ENCODE measurements at regions not wholly inside any gene's neighbourhood (a gene's known extent, or its start where the extent isn't known, plus 50 kb on each side); places are given as distances from the start of the nearest gene placed in this dataset.

- Histone ChIP-seq H3K27ac (ENCODE audit: low read length) (no peak overlapping the region), H3K27me3 (ENCODE audit: insufficient read depth, low read depth, low read length) (no peaks in the 10 kb centered on the region), H3K4me3 (ENCODE audit: low read length) (no peak overlapping the region), H3K9ac (ENCODE audit: low read length) (no peak overlapping the region), H3K4me2 (ENCODE audit: low read length) (no peak overlapping the region), H3F3A (ENCODE audit: insufficient read depth, low read length, poor library complexity, severe bottlenecking) (no peaks in the 10 kb centered on the region), H3K79me2 (replicated peaks; ENCODE audit: insufficient read depth, low read length) (no peaks in the 10 kb centered on the region), H3K9me2 (ENCODE audit: insufficient read depth, low read length) (no peaks in the 10 kb centered on the region), H2AFZ (ENCODE audit: low read depth, low read length) (no peak overlapping the region), H3K9me3 (ENCODE audit: low read length) (no peaks in the 10 kb centered on the region), H4K20me1 (ENCODE audit: insufficient read depth) (no peaks in the 10 kb centered on the region), H3K36me3 (ENCODE audit: insufficient read depth, low read length) (peaks cover 54% of the 10 kb centered on the region)
- TF ChIP-seq RAD21 (conservative IDR thresholded peaks at IDR 0.05) (no peak), CTCF (IDR thresholded peaks at IDR 0.05; ENCODE audit: poor library complexity, severe bottlenecking) (no peak), POLR2AphosphoS5 (IDR thresholded peaks at IDR 0.05) (no peak), EZH2 (IDR thresholded peaks at IDR 0.05; ENCODE audit: borderline replicate concordance, insufficient read depth, low read length, poor library complexity, severe bottlenecking) (no peak), REST (IDR thresholded peaks at IDR 0.05; ENCODE audit: borderline replicate concordance) (no peak), TAF1 (IDR thresholded peaks at IDR 0.05; ENCODE audit: low read depth) (no peak), SMC3 (conservative IDR thresholded peaks at IDR 0.05; ENCODE audit: poor library complexity) (no peak), MXI1 (conservative IDR thresholded peaks at IDR 0.05; ENCODE audit: poor library complexity, severe bottlenecking) (no peak), EP300 (conservative IDR thresholded peaks at IDR 0.05; ENCODE audit: poor library complexity, severe bottlenecking) (no peak)
Measured at GRCh38 chr19:5210556-5210955, 130.1 kb downstream of the PTPRS start.

- no peak overlapping the region for H2AFZ ChIP-seq (ENCODE audit: low read depth, low read length)
- H4K20me1 ChIP-seq (ENCODE audit: insufficient read depth): no peaks in the 10 kb centered on the region
- no peaks in the 10 kb centered on the region for H3K9me2 ChIP-seq (ENCODE audit: insufficient read depth, low read length)
- H3K27me3 ChIP-seq (ENCODE audit: insufficient read depth, low read depth, low read length): no peaks in the 10 kb centered on the region
- no peaks in the 10 kb centered on the region for H3F3A ChIP-seq (ENCODE audit: insufficient read depth, low read length, poor library complexity, severe bottlenecking)
- H3K9ac ChIP-seq (ENCODE audit: low read length): no peak overlapping the region
- H3K79me2 ChIP-seq (replicated peaks; ENCODE audit: insufficient read depth, low read length): no peaks in the 10 kb centered on the region
- H3K4me2 ChIP-seq (ENCODE audit: low read length): no peak overlapping the region
- H3K27ac ChIP-seq (ENCODE audit: low read length): no peak overlapping the region
- H3K36me3 ChIP-seq (ENCODE audit: insufficient read depth, low read length): peaks cover 37% of the 10 kb centered on the region
- no peaks in the 10 kb centered on the region for H3K9me3 ChIP-seq (ENCODE audit: low read length)
- no peak overlapping the region for H3K4me3 ChIP-seq (ENCODE audit: low read length)
- TF ChIP-seq EP300 (conservative IDR thresholded peaks at IDR 0.05; ENCODE audit: poor library complexity, severe bottlenecking): no peak
- TF ChIP-seq POLR2AphosphoS5 (IDR thresholded peaks at IDR 0.05): no peak
- TF ChIP-seq SMC3 (conservative IDR thresholded peaks at IDR 0.05; ENCODE audit: poor library complexity): no peak
- no peak for TF ChIP-seq CTCF (IDR thresholded peaks at IDR 0.05; ENCODE audit: poor library complexity, severe bottlenecking)
- TF ChIP-seq REST (IDR thresholded peaks at IDR 0.05; ENCODE audit: borderline replicate concordance): no peak
- no peak for TF ChIP-seq MXI1 (conservative IDR thresholded peaks at IDR 0.05; ENCODE audit: poor library complexity, severe bottlenecking)
- no peak for TF ChIP-seq EZH2 (IDR thresholded peaks at IDR 0.05; ENCODE audit: borderline replicate concordance, insufficient read depth, low read length, poor library complexity, severe bottlenecking)
Measured at GRCh38 chr19:5207806-5208205, 132.8 kb downstream of the PTPRS start.
